ENCODE measurements at regions not wholly inside any gene's neighbourhood (a gene's known extent, or its start where the extent isn't known, plus 50 kb on each side); places are given as distances from the start of the nearest gene placed in this dataset.
A peak's percentile ranks its signal among the peaks of the same experiment; 100 is the strongest.
"Not testable (repeated sequence)": the region's sequence is repeated elsewhere in the genome, so short reads cannot be mapped to it uniquely, and the experiment has no call there.

DNA sequence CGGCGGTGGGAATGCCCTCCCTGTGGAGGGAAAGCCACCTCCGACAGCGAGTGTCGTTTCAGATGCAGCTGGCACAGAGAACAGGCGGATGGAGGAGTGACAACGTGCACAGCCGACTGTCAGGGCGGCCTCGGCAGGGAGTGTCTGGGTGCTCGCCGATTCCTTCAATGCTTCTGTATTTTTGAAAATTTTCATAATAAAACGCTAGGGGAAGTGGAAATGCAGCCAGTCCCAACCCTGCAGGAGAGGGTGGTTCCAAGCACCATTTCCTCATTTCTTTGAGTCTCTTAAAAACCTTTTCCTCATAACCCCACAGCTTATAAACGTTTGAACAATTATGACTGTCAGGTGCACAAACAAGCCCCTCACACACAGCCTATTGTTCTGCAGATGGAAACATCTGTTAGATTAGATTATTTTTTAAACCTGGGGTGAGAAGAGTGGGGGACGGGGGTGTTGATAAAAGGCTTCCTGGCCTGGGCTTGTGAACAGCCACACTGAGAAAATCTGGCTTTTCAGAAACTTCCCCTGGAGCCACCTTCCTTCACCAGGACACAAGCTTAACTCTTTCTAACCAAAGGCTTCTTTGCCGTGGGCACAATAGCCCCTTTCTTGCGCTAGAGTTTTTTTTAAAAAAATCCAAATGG lies 228.9 kb downstream of the ANKRD60 start:
- no peak for DNase-seq (ENCODE audit: low read depth)

DNA sequence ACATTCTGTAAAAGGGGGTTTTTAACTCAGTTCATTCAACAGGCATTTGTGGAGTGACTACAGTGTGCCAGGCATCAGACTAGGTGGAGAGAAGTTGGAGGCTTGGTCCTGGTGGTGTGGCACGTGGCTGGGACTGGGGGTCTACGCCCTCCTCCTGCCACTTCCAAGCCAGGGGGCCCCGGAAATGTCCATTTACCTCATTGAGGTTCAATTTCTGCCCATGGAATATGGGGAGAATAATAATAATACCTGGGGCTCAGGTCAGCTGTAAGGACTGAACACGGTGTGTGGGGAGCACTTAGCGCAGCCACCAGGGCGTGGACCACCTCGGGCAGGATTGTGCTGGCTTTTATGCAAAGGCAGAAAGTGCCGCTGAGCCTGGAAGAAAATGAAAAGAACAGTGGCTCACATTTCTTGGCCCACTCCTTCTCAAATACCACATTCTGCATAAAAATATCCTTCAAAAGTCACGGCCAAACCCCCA lies 229.4 kb downstream of the ANKRD60 start:
- no peak for DNase-seq (ENCODE audit: low read depth)

DNA sequence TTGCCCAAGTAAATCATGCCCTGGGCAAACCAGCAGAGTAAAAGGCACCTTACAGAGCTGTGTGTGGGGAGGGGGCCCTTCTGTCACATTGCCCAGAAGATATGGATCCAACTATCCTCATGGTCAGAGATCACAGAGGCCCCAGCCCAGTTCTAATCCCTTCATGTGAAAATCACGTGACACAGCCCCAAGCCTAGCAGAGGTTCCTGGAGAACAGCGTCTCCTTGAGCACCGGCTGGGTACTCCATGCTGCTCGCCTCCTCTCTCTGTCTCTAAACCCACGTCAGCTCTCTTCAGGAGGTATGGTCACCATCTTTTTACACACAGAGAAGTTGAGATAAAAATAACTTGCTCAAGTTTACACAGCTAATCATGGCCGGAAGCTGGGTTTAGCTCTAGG lies 230.2 kb downstream of the ANKRD60 start:
- DNase-seq (ENCODE audit: low read depth): no peak

DNA sequence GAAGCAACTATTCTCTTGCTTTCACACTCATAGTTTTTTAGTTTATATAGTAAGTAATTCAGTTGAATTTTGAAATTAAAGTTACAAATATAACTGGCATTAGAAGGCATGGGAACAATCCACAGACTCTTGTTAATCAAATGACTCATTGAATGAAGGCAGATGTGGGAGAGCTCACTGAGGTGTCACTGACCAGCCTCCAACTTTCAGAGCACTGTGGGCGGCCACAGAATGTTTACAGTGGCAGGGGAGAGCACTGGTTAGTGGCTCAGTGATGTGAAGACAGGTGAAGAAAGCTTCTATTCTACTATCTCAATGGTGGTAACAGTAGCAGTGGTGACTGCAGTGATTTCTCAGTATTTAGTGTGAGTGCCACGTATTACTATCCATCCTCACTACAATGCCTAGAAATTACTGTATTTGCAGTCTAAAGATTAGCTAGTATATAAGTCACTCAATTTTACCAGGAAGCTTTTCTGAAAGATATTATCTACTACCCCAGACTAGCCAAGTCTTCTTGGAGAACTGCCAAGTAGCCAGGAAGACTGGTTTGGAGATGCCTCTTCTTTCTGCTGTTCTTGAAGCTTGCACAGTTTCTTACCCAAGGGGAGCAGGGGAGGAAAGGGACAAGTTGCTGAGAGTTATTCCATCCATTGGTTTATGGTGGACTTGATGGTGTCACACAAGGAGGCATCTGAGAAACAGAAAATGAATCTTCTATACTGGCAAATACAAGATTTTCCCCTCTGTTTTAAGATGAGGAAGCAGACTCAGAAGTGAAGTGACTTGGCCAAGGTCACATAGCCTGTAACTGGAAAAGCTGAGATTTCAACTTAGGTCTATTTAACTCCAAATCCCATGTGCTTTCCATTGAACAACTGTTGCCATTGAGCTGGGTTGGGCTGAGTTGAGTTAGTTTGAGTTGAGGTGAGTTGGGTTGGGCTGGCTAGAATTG lies 231.2 kb downstream of the ANKRD60 start:
- no peak for DNase-seq (ENCODE audit: low read depth)

DNA sequence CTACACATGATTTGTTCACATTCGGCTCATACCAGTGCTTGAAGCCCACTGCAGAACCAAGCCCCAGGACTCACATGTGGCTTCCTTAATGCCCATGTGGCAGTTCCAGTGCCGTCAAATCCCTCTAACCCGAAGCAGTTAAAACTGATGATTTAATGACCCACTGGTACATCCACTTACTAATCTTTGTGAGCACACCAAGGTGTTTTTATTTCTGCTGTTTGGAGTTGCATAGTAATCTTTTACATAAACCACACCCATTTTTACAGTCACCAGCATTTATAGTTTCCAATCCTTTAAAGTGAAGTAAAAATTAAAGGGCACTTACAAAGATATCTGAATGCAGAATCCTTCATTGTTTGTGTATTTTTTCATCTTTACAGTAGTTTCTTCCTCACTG lies 232.0 kb downstream of the ANKRD60 start:
- no peak for DNase-seq (ENCODE audit: low read depth)

DNA sequence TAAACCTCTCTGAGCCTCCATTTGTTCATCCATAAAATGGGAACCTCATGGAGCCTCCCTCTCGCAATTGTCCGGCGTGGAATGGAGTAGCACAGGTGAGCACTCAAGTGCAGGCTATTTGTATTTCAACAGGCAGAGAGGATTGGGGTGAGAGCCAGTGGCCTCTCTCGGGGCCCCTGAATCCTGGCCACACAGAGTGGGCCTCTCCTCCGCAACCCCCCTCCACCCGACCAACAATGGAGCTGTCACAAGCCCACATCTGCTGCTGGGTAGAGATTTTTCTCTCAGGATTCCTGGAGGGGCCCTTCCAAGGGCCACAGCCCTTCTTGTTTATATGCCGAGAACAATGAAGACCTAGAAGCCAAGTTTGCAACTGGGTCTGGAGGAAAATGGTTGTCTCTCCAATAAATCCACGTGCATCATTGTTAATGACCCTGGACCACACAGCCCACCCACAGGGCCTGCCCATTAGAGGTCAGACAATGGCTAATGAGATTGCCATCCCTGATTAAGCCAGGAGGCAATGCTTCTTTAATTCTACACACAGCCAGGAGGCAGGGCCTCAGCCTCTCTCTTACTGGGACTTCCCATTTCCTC lies 233.0 kb downstream of the ANKRD60 start:
- no peak for DNase-seq (ENCODE audit: low read depth)

DNA sequence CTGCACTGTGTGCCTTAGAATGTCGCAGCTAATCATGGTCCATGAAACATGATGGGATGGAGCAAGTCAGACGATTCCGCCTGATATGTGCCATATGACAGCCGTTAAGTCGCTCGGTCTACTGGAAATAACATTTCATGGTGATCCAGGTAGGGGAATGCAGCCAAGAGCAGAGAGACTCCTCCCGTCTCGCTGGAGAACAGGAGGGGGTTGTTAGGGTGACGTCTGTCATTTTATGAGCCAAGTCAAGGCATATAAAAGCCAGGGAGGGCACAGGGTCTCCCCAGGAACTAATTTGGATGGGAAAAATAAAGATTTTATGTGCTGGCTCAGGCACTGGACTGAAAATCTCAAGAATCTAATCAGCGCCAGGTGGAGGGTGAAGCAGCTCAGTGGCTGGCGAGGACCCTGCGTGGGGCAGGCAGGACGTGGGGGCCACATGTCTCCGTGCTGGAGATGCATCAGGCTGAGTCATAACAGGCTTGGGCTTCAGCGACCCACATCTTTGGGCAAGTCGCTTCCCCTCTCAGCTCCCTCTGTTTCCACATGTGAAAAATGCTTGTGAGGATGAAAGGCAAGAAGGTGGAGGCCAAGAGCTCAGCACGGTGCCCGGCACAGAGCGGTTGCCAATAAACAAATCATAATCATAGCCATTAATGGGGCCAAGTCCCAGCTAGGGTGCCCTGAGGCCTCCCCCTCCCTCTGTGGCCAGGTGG lies 234.6 kb downstream of the ANKRD60 start:
- DNase-seq (ENCODE audit: low read depth): no peak

DNA sequence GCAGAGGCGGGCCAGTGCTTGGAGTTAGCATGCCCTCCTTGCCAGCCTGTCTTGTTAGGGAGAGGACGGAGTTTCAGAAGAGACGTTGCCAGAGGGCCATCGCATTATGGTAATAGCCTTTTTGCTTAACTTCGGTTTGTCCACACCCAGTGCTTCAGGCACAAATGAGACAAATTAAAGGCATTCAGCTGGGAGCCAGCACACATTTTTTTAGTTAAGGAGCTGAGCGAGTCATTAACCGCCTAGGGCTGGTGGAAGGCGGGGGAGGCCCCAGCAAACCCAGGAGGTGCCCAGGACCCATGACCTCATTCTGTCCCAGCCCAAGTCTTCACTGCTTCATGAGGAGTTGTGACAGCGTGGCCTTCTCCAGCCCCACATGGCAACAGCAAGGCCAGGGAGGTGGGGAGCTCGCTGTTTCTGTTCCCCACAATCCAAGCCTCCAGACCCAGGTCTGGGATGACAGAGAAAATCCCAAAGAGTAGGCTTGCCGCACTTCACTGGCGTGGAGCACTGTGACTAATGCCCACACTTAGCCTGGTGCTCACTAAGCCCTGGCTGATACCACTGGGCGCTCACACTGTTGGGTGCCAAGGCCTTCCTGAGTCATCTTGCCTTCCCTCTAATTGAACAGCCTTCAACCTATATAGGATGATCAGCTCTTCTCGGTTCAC lies 237.1 kb downstream of the ANKRD60 start:
- peak; percentile 85 for DNase-seq (ENCODE audit: low read depth)

DNA sequence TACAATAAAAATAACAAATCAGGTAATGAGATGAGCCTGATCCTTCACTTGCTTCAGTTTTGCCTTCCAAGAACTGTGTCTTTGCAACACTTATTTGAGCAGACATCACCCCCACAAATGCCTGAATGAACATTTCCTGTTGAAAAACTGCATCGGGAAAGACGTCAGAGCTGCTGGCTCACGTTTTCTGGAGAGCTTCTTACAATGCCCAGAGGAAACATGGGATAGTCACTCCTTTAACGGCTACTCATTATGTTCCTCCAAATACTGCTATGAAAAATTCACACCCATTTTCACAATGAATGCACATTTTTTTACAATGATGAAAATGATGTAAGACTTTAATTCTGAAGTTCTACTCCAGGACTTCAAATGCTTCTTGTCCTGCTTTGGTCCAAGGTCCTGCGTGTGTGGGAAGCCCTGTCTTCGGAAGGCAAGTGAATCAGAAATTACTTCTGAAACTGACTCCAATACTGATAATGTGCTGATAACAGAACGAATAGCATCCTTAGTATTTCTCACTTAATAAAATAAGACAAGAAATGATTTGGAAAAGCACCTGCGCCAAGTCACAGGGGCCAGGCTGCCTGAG lies 238.0 kb downstream of the ANKRD60 start:
- peak; percentile 66 for DNase-seq (ENCODE audit: low read depth)

DNA sequence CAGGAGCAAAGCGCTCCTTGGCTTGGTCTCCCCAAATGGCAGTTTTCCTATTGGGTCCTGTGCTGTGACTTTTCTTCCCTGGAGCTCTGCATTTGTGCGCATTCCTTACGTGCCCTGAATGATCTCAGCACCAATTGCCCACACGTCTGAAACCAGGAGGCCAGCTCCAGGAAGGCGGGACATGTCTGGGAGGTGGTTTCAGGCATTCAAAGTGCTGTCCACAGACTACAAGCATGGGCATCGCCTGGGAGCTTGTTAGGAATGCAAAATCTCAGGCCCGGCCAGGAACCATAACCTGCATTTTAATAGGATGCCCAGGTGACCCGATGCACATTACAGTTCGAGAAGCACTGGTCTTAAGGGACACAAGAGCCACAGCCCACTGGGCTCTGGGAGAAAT lies 239.6 kb downstream of the ANKRD60 start:
- no peak for DNase-seq (ENCODE audit: low read depth)

DNA sequence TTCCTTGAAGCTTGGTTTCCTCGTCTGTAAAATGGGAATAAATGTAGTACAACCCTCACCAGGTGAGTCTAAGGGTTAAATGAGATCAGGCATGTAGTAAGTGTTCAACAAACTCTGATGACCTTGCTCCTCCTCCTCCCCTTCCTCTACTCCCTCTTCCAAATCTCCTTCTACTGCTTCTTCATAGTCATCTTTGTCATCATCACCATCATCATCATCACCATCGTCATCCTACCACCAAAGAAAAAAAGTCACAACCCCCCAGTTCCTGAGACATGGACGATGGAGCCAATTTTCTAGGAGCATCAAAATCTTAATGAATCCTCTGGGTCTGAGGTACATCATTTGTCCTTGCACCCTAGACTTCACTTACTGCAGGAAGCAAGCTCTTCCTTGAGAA lies 240.0 kb downstream of the ANKRD60 start:
- DNase-seq (ENCODE audit: low read depth): no peak

DNA sequence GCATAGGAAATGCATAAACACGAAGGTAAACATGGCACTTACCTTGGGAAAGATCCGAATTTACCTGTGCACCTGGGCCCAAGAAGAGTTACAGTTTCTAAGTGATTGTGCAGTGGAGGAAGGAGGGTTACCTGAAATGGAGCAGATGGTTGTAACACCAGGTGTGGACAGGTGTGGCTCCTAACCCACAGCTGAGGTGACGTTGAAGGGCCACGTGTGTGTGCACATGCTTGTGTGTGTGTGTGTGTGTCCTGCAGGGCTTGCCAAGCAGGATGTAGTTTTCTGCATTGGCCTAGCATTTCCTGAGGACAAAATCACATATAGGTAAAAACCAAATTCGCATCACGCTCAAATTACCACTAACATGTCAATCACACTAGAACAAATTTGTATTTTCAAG lies 240.8 kb downstream of the ANKRD60 start:
- no peak for DNase-seq (ENCODE audit: low read depth)

DNA sequence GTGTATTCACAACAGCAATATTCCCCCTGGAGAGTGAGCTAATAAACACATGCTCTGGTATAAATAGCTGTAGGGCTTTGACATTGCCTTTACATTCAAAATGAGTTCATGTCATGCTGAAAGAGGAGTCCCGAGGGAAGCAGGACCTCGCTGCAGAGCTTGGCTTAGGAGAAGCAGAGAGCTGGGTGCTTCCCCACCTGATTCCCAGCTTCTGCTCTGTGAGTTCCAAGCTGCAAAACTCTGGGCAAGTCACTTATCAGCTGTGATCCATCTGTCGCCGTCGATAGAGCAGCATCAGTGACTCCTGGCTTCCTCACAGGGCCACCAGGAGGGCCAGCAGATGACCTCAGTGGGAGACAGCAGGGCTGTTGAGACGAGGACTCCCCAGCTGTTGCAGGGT lies 241.8 kb downstream of the ANKRD60 start:
- DNase-seq (ENCODE audit: low read depth): no peak

DNA sequence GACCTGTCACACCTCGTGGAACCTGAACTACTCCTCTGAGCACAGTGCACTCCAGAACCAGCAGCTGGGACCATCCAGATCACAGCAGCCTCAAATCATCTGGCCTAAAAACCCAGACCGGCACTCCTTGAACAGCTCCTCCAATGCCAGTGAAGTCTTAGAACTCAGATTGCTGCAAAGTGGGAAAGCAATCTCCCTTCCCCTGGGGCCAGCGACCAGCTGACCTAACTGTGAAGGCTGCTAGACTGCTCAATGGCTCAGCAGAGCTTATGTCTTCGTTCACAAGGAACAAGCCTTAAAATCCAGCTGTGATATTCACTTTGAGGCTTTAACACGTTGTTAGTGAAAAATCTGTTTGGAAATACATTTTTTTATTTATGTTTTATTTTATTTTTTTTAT lies 243.2 kb downstream of the ANKRD60 start:
- no peak for DNase-seq (ENCODE audit: low read depth)

DNA sequence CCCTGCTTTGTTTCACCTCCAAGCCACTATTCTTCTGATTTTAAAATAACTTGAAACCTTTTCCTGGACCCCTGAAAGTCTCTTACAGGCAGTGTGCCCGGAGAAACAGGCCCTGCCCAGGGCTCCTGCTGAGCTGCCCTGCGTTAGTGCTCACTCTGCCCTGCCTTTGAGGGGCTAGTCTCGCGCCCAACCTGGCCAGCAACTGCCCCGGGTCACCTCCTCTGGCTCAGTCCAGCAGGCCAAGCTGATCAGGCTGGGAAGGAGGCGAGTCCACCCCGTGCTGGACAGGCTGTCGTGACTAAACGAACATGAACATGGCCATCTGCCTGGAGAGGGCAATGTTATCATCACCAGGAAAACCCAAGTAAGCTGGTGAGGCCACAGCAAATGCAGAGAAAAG lies 245.4 kb downstream of the ANKRD60 start:
- DNase-seq (ENCODE audit: low read depth): no peak

DNA sequence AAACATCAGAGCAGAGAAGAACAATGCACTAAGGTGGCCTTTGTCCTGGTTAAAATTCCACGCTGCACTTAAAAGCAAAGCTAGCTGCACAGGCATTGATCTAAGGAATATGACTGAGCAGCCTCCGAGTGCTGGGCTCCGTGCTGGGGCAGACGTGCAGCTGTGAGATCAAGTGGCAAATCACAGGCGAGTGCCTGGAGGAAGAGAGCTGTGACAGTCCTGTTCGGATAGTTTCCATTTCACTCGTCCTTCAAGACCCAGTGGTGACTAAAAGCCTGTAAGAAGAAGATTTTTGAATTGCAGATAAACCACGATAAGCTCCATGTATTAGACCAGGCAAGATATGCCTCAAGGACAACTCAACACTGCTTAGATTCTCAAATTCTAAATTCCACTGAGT lies 247.9 kb downstream of the ANKRD60 start:
- DNase-seq (ENCODE audit: low read depth): no peak

DNA sequence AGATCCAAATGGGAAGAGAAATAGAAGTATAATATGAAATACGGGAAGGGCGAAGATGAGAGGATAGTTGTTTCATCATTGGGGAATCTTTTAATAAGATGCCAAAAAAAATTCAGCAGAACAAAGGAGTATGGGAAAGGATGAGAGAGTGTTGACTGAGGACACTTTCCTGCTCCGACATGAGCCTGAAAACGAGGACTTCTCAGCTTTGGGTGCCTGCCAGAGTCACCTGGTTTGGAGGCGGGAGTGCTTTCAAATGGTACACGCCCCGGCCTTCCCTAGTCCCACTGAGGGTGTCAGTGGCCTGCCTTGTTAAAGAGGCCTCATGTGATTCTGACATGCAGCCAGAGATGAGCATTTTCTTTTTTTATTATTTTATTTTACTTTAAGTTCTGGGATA lies 250.9 kb downstream of the ANKRD60 start:
- no peak for DNase-seq (ENCODE audit: low read depth)

DNA sequence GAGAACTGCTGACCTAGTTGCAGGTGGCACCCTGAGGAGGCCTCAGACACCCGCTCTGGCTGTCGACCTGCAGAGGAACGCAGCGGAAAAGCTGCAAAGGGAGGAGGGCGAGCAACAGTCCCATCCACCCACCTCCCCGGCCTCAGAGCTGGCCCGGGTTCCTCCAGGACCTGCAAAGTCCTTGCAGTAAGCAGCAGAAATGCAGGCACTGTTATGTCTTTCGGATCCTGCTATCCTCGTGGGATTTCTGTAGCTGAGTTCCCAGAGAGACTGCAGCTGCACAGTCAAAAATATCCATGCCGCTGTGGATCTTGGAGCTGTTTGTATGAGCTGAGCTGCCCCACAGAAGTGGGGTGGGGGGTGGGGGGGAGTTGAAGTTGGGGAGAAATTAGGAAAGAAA lies 251.3 kb downstream of the ANKRD60 start:
- DNase-seq (ENCODE audit: low read depth): no peak

DNA sequence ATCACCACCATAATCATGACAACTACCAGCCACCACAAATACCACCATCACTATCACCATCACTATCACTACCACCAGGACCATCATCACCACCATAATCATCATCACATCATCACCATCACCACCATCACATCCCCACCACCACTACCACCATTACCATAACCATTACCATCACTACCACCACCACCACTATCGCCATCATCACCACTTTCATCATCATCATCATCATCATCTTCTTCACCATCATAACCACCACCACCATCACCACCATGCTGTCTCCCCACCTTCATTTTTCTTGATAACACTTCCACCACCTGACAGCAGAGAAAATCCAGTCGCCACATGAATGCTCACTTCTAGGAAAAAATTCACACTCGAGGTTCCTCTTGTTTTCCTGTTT lies 253.6 kb downstream of the ANKRD60 start:
- DNase-seq (ENCODE audit: low read depth): no peak

DNA sequence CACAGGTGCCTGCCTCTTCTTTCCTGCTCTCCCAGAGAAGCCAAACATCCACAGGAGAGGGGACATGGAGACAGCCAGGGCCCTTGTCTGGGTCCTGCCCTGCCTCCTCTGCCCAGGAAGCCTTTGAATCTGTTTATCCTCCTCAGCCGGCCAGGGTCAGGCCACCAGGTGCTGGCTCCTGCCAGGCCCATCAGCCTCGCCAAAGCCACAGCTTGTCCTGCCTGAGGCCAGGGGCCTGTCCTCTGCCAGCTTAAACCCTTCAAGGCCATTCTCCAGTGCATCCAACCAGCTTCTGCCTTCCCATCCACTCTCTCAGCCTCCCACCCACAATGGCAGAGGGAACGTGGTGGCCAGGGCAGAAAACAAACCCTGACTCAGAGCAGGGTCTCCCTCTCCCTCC lies 254.6 kb downstream of the ANKRD60 start:
- no peak for DNase-seq (ENCODE audit: low read depth)

DNA sequence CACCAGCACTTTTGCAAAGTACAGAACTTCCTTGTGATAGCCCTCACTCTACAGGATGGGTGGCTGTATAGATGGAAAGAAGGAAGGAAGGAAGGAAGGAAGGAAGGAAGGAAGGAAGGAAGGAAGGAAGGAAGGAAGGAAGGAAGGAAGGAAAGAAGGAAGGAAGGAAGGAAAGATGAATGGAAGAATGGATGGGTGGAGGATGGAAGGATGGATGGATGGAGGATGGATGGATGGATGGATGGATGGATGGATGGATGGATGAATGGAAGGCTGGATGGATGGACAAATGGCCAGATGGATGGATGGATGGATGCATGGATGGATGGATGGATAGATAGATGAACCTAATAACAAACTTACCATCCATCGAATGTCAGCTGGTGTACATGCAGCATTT lies 256.9 kb downstream of the ANKRD60 start:
- DNase-seq (ENCODE audit: low read depth): not testable (repeated sequence)
